ENCODE measurements at regions not wholly inside any gene's neighbourhood (a gene's known extent, or its start where the extent isn't known, plus 50 kb on each side); places are given as distances from the start of the nearest gene placed in this dataset.

DNA sequence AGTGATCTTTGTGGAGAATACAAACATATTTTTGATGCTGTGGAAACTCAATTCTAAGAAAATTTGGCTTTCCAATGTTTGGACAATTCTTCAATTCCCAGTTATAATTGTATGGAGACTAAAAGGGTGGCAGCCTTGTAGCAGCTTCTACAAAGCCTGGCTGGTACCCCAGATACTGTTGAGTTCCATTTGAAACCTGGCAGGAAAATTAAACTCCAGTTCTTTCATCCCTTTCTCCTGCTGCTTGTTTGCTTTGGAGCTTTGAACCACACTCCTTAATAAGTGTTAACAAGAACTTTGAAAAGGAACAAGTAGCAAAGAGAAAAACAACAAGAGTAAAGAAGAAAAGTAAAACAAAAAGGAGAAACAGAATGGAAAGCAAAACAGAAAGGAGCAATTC lies 172.6 kb upstream of the ADAMTS5 start:
- TF ChIP-seq, protein P1, sequence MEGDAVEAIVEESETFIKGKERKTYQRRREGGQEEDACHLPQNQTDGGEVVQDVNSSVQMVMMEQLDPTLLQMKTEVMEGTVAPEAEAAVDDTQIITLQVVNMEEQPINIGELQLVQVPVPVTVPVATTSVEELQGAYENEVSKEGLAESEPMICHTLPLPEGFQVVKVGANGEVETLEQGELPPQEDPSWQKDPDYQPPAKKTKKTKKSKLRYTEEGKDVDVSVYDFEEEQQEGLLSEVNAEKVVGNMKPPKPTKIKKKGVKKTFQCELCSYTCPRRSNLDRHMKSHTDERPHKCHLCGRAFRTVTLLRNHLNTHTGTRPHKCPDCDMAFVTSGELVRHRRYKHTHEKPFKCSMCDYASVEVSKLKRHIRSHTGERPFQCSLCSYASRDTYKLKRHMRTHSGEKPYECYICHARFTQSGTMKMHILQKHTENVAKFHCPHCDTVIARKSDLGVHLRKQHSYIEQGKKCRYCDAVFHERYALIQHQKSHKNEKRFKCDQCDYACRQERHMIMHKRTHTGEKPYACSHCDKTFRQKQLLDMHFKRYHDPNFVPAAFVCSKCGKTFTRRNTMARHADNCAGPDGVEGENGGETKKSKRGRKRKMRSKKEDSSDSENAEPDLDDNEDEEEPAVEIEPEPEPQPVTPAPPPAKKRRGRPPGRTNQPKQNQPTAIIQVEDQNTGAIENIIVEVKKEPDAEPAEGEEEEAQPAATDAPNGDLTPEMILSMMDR (conservative IDR thresholded peaks at IDR 0.05; ENCODE audit: low read length) = no peak
- no peak for TF ChIP-seq EZH2phosphoT487 (IDR thresholded peaks at IDR 0.05; ENCODE audit: borderline replicate concordance)

Data from Loucy (cell line).